A549 (cell line): ENCODE measurements at regions not wholly inside any gene's neighbourhood (a gene's known extent, or its start where the extent isn't known, plus 50 kb on each side); places are given as distances from the start of the nearest gene placed in this dataset.

Source experiments
- ATAC-seq, 2 experiments: fragments of 200-7000 bp in 1 of 2; fragments of >200 bp in 1 of 2; cut with Nextera tagmentation in 1 of 2; cut with Tn5 transposase in 1 of 2; 3 replicates each; pipeline versions ENCODE4 v1.8.0 to v1.9.1; 2018 to 2020; ENCODE audit warnings: mild to moderate bottlenecking in 1 of 2, moderate library complexity in 1 of 2
- CTCF ChIA-PET: fragments of 300-600 bp; sonication (Branson Sonifier 250); formaldehyde crosslinking; extraction: SDS; loops from one replicate; lab custom pipeline; 2021; ENCODE audit warnings: antibody characterized with exemption, inconsistent platforms; lab: Yijun Ruan, JAX
- POLR2A ChIA-PET: fragments of 350-600 bp; formaldehyde crosslinking; extraction: SDS; loops from one replicate; lab custom pipeline; 2021; ENCODE audit warnings: antibody characterized with exemption, inconsistent platforms; lab: Yijun Ruan, JAX
- DNase-seq, 2 experiments: peaks; one replicate each; pipeline versions ENCODE4 v3.0.0 to v3.0.0-alpha.2; 2011 to 2016; ENCODE audit warnings: low read depth in 1 of 2, low spot score in 1 of 2
- FAIRE-seq: peaks from 2 replicates; lab custom pipeline; 2011; peaks lifted over from hg19 to GRCh38; lab: Jason Lieb, UNC
- H3K27ac ChIP-seq, 2 experiments: fragments of >200 bp; sonication (Bioruptor Twin); formaldehyde crosslinking; 3 replicates each; pipeline ENCODE4 v1.5.1; 2016 to 2017
- H3K4me1 ChIP-seq: fragments of >200 bp; sonication (Bioruptor Twin); formaldehyde crosslinking; 3 replicates; pipeline ENCODE4 v1.6.1; 2016
- H3K4me2 ChIP-seq: fragments of >200 bp; sonication (Bioruptor Twin); formaldehyde crosslinking; 3 replicates; pipeline ENCODE4 v1.6.1; 2016
- H3K4me3 ChIP-seq: fragments of >200 bp; sonication (Bioruptor Twin); formaldehyde crosslinking; 3 replicates; pipeline ENCODE4 v1.5.1; 2016
- H3K9me3 ChIP-seq: fragments of >200 bp; sonication (Bioruptor Twin); formaldehyde crosslinking; 3 replicates; pipeline ENCODE4 v1.6.1; 2016
- ATOH8 ChIP-seq: fragments of 250-450 bp; sonication (Bioruptor Pico); IDR thresholded peaks from 2 replicates; pipeline ENCODE4 v1.5.0; 2020; ENCODE audit warnings: low read depth, mild to moderate bottlenecking, moderate library complexity
- BHLHE40 ChIP-seq: IDR thresholded peaks from 2 replicates; pipeline ENCODE4 v1.6.1; 2012; ENCODE audit warnings: low read depth, low read length, inconsistent platforms
- CBX2 ChIP-seq: fragments of 200-600 bp; sonication (generic); IDR thresholded peaks from 2 replicates; pipeline ENCODE4 v1.6.1; 2016; ENCODE audit warnings: low read depth, mild to moderate bottlenecking, borderline replicate concordance
- CEBPB ChIP-seq, 2 experiments: fragments of >200 bp in 1 of 2; sonication (Bioruptor Twin) in 1 of 2; formaldehyde crosslinking in 1 of 2; IDR thresholded peaks; 2 replicates each; pipeline ENCODE4 v1.6.1; 2012 to 2016
- EHF ChIP-seq: fragments of 250-450 bp; sonication (Bioruptor Pico); IDR thresholded peaks from 2 replicates; pipeline ENCODE4 v1.5.0; 2020; ENCODE audit warnings: mild to moderate bottlenecking
- EHMT2 ChIP-seq: fragments of 200-600 bp; sonication (generic); IDR thresholded peaks from 2 replicates; pipeline ENCODE4 v1.6.1; 2016; ENCODE audit warnings: antibody characterized with exemption, low read depth, mild to moderate bottlenecking, moderate library complexity
- EP300 ChIP-seq, 2 experiments: fragments of >200 bp; sonication (Bioruptor Twin); formaldehyde crosslinking; IDR thresholded peaks; 2 replicates in 1 of 2; 3 replicates in 1 of 2; pipeline ENCODE4 v1.6.1; 2016 to 2017
- HOXB13 ChIP-seq: fragments of 250-450 bp; sonication (Bioruptor Pico); IDR thresholded peaks from 2 replicates; pipeline ENCODE4 v1.5.0; 2020; ENCODE audit warnings: low read depth, mild to moderate bottlenecking, moderate library complexity
- HOXB5 ChIP-seq: fragments of 250-450 bp; sonication (Bioruptor Pico); IDR thresholded peaks from 2 replicates; pipeline ENCODE4 v1.5.0; 2020; ENCODE audit warnings: mild to moderate bottlenecking, moderate library complexity
- JUN ChIP-seq, 2 experiments: fragments of >200 bp; sonication (Bioruptor Twin); formaldehyde crosslinking; IDR thresholded peaks; 2 replicates in 1 of 2; 3 replicates in 1 of 2; pipeline ENCODE4 v1.6.1; 2016 to 2017
- JUNB ChIP-seq: fragments of >200 bp; sonication (Bioruptor Twin); formaldehyde crosslinking; IDR thresholded peaks from 2 replicates; pipeline ENCODE4 v1.6.1; 2016
- NFE2L2 ChIP-seq: fragments of 150-350 bp; conservative IDR thresholded peaks from 2 replicates; pipeline ENCODE4 v1.6.1; 2014; ENCODE audit warnings: low read length
- NR3C1 ChIP-seq: fragments of >200 bp; sonication (Bioruptor Twin); formaldehyde crosslinking; IDR thresholded peaks from 3 replicates; pipeline ENCODE4 v1.6.1; 2017
- POLR2A ChIP-seq: IDR thresholded peaks from 2 replicates; pipeline ENCODE4 v1.6.1; 2012; ENCODE audit warnings: mild to moderate bottlenecking, low read length
- RARB ChIP-seq: fragments of 250-450 bp; sonication (Bioruptor Pico); IDR thresholded peaks from 2 replicates; pipeline ENCODE4 v1.8.0; 2021; ENCODE audit warnings: mild to moderate bottlenecking, moderate library complexity
- RCOR1 ChIP-seq: fragments of 150-350 bp; IDR thresholded peaks from 2 replicates; pipeline ENCODE4 v1.6.1; 2014; ENCODE audit warnings: antibody characterized with exemption, low read length, low read depth
- SREBF2 ChIP-seq: fragments of 450-650 bp; IDR thresholded peaks from 2 replicates; pipeline ENCODE4 v1.6.1; 2014; ENCODE audit warnings: mild to moderate bottlenecking, moderate library complexity
- ZFP36 ChIP-seq: fragments of 450-650 bp; IDR thresholded peaks from 2 replicates; pipeline ENCODE4 v1.6.1; 2014; ENCODE audit warnings: borderline replicate concordance; ENCODE audit not compliant: partially characterized antibody
- WGBS: methylation state at CpG from one replicate; pipeline ENCODE4 v1.1.6; 2017; ENCODE audit errors: missing lambda C conversion rate; 5-methylcytosine and 5-hydroxymethylcytosine counted together
- TF ChIP-seq, protein P1 (sequence below): fragments of 450-650 bp; IDR thresholded peaks from 2 replicates; pipeline ENCODE4 v1.6.1; 2014; ENCODE audit warnings: antibody characterized with exemption
- TF ChIP-seq, protein P2 (sequence below): fragments of 200-600 bp; sonication (generic); IDR thresholded peaks from 2 replicates; pipeline ENCODE4 v1.6.1; 2016; ENCODE audit warnings: antibody characterized with exemption, mild to moderate bottlenecking, moderate library complexity

DNA sequence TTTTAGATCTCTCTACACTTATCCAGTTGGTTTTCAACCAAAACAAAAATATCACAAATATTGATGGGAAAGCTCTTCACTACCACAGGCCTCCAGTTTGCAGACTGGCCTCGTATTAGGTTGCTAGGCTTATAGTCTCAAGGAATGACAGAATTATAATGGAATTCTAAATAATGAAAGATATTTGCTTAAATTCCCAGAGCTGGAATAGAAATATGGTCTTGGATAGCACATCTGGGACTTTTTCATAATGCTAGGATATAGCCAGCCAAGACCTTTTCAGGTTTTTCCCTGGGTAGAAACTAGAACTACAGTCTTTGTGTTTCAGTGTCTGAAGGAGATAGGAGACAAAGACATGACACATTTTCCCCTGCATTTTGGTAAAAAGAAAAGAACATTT lies 121.9 kb upstream of the STAC start:
- H3K4me2 ChIP-seq: no peak overlapping the region
- TF ChIP-seq HOXB13 (CRISPR knock-in tag) (no peak), ATOH8 (CRISPR knock-in tag) (no peak), RARB (CRISPR knock-in tag) (no peak), NFE2L2 (no peak), POLR2A (no peak), CBX2 (no peak), ZFP36 (no peak), RCOR1 (no peak), EHF (CRISPR knock-in tag) (no peak), NR3C1 (no peak), JUN (IDR thresholded peaks at IDR 0.05) (no peak), SREBF2 (no peak), CEBPB (IDR thresholded peaks at IDR 0.05) (no peak), HOXB5 (CRISPR knock-in tag) (no peak), BHLHE40 (no peak)
- TF ChIP-seq, protein P1, sequence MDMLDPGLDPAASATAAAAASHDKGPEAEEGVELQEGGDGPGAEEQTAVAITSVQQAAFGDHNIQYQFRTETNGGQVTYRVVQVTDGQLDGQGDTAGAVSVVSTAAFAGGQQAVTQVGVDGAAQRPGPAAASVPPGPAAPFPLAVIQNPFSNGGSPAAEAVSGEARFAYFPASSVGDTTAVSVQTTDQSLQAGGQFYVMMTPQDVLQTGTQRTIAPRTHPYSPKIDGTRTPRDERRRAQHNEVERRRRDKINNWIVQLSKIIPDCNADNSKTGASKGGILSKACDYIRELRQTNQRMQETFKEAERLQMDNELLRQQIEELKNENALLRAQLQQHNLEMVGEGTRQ: no peak
- TF ChIP-seq, protein P2, sequence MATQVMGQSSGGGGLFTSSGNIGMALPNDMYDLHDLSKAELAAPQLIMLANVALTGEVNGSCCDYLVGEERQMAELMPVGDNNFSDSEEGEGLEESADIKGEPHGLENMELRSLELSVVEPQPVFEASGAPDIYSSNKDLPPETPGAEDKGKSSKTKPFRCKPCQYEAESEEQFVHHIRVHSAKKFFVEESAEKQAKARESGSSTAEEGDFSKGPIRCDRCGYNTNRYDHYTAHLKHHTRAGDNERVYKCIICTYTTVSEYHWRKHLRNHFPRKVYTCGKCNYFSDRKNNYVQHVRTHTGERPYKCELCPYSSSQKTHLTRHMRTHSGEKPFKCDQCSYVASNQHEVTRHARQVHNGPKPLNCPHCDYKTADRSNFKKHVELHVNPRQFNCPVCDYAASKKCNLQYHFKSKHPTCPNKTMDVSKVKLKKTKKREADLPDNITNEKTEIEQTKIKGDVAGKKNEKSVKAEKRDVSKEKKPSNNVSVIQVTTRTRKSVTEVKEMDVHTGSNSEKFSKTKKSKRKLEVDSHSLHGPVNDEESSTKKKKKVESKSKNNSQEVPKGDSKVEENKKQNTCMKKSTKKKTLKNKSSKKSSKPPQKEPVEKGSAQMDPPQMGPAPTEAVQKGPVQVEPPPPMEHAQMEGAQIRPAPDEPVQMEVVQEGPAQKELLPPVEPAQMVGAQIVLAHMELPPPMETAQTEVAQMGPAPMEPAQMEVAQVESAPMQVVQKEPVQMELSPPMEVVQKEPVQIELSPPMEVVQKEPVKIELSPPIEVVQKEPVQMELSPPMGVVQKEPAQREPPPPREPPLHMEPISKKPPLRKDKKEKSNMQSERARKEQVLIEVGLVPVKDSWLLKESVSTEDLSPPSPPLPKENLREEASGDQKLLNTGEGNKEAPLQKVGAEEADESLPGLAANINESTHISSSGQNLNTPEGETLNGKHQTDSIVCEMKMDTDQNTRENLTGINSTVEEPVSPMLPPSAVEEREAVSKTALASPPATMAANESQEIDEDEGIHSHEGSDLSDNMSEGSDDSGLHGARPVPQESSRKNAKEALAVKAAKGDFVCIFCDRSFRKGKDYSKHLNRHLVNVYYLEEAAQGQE: no peak
- H3K4me1 ChIP-seq: peaks cover 6% of the 10 kb centered on the region; the same call in 1 of the 3 replicates
- 56% methylated on average over 1 of the region's 1 CpG for WGBS
- ATAC-seq: no peak
- no peak for FAIRE-seq
- POLR2A ChIA-PET: no interaction called here
- H3K27ac ChIP-seq: no peak overlapping the region
- CTCF ChIA-PET: no interaction called here
- DNase-seq: no peak
- H3K9me3 ChIP-seq: no peaks in the 10 kb centered on the region
- H3K4me3 ChIP-seq: no peak overlapping the region

DNA sequence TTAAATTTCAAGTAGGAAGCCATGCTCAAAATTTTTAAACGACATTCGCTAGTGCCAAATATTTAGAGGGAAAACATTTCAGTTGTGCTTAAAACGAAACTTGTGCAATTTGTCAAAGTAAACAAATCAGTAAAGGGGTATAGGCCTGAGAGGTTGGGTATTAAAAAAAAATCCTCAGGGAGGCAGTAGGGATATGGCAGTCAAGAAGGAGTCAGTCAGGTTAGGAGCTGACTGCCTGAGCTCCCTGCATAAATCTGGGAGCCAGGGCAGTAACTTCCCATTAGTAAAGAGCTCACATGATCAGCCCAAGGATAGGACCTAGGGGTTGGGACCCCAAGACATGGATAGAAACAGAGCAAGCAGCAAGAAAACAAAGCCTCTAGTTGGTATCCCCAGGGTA lies 120.7 kb upstream of the STAC start:
- TF ChIP-seq NR3C1: no peak
- POLR2A ChIA-PET: no interaction called here

DNA sequence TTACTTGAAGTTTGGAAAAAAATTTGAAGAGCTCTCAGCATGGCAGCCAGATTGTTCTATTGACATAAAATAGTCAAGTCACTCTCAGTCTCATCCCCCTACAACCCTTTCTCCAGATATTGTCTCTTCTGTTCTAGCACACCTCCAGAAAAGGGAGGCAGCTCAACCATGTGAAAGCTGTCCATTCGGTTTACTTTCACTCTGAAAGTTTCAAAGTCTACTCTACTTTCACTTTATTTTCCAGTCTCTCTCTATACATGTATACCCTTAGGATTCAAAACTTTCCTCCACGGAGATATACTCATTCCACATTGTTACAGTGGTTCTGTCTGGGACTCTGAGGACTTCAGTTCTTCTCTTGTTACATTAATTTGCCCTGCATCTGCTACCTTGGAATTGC lies 111.0 kb upstream of the STAC start:
- Histone ChIP-seq H3K27ac (no peak overlapping the region), H3K4me1 (no peaks in the 10 kb centered on the region), H3K9me3 (no peaks in the 10 kb centered on the region), H3K4me3 (no peak overlapping the region)
- ChIA-PET POLR2A (no interaction called here), CTCF (interaction anchor here (1.3 kb wide), 1 partner anchor 12 kb away, joined by 3 read pairs; no protein-coding TSS in a partner anchor)
- DNase-seq: no peak
- ATAC-seq: no peak
- FAIRE-seq: no peak
- WGBS: 13% methylated on average over 2 of the region's 2 CpGs
- TF ChIP-seq EHMT2 (no peak), EP300 (IDR thresholded peaks at IDR 0.05) (no peak), JUNB (no peak)
- TF ChIP-seq, all 56 proteins: peak for 0
- no peak overlapping the region for H3K4me2 ChIP-seq

More for the DNA sequence above, 120.7 kb upstream of the STAC start:
- Histone ChIP-seq H3K27ac (no peak overlapping the region), H3K9me3 (no peaks in the 10 kb centered on the region), H3K4me1 (peaks cover 6% of the 10 kb centered on the region; the same call in 1 of the 3 replicates), H3K4me2 (no peak overlapping the region), H3K4me3 (no peak overlapping the region)
- WGBS: 49% methylated on average over 3 of the region's 3 CpGs
- no peak for DNase-seq
- CTCF ChIA-PET: interaction anchor here (0.6 to 0.7 kb wide), 2 partner anchors 57 to 122 kb away, joined by 3 read pairs; no protein-coding TSS in a partner anchor
- ATAC-seq: no peak
- FAIRE-seq: no peak
